ENCODE measurements at regions not wholly inside any gene's neighbourhood (a gene's known extent, or its start where the extent isn't known, plus 50 kb on each side); places are given as distances from the start of the nearest gene placed in this dataset.
"Not testable (repeated sequence)": the region's sequence is repeated elsewhere in the genome, so short reads cannot be mapped to it uniquely, and the experiment has no call there.

GRCh38 chr10:60564475-60564874 lies 174.8 kb upstream of the ANK3 start:
- DNase-seq = no peak

- no peak for DNase-seq
Measured at GRCh38 chr10:60560451-60560850, 170.8 kb upstream of the ANK3 start.

- no peak for DNase-seq
Measured at GRCh38 chr10:60555700-60556099, 166.0 kb upstream of the ANK3 start.

- DNase-seq = peak; percentile 30
Measured at GRCh38 chr10:60549686-60550085, 160.0 kb upstream of the ANK3 start.

- DNase-seq = no peak
Measured at GRCh38 chr10:60542657-60543056, 153.0 kb upstream of the ANK3 start.

- DNase-seq = no peak
Measured at GRCh38 chr10:60541451-60541850, 151.8 kb upstream of the ANK3 start.

GRCh38 chr10:60537697-60538096 lies 148.0 kb upstream of the ANK3 start:
- no peak for DNase-seq

- DNase-seq = no peak
Measured at GRCh38 chr10:60536529-60537114, 146.9 kb upstream of the ANK3 start.

GRCh38 chr10:60535427-60535826 lies 145.8 kb upstream of the ANK3 start:
- no peak for DNase-seq

- DNase-seq = no peak
Measured at GRCh38 chr10:60534761-60535389, 145.2 kb upstream of the ANK3 start.

- DNase-seq = no peak
Measured at GRCh38 chr10:60532696-60533468, 143.2 kb upstream of the ANK3 start.

- DNase-seq = no peak
Measured at GRCh38 chr10:60531006-60531405, 141.3 kb upstream of the ANK3 start.

GRCh38 chr10:60527676-60528075 lies 138.0 kb upstream of the ANK3 start:
- DNase-seq = no peak

- DNase-seq = no peak
Measured at GRCh38 chr10:60525716-60526585, 136.3 kb upstream of the ANK3 start.

GRCh38 chr10:60524541-60524940 lies 134.9 kb upstream of the ANK3 start:
- DNase-seq = no peak

- DNase-seq = not testable (repeated sequence)
Measured at GRCh38 chr10:60523371-60523770, 133.7 kb upstream of the ANK3 start.

- no peak for DNase-seq
Measured at GRCh38 chr10:60522617-60523016, 132.9 kb upstream of the ANK3 start.

- DNase-seq = no peak
Measured at GRCh38 chr10:60521974-60522405, 132.3 kb upstream of the ANK3 start.

GRCh38 chr10:60518745-60519144 lies 129.1 kb upstream of the ANK3 start:
- DNase-seq = no peak

GRCh38 chr10:60517805-60518204 lies 128.1 kb upstream of the ANK3 start:
- DNase-seq = no peak

GRCh38 chr10:60513281-60513680 lies 123.6 kb upstream of the ANK3 start:
- DNase-seq = no peak

GRCh38 chr10:60511477-60512229 lies 122.0 kb upstream of the ANK3 start:
- DNase-seq = no peak
